HG02798 (cell line): ENCODE measurements at regions not wholly inside any gene's neighbourhood (a gene's known extent, or its start where the extent isn't known, plus 50 kb on each side); places are given as distances from the start of the nearest gene placed in this dataset.

ENCODE experiments used
- ATAC-seq: cut with Tn5 transposase; IDR thresholded peaks from one replicate; pipeline ENCODE4 v1.9.1; 2021; ENCODE audit warnings: mild to moderate bottlenecking; ENCODE audit not compliant: unreplicated experiment, poor library complexity

- no peak for ATAC-seq
These were observed 311.0 kb downstream of the GABRB2 start for GRCh38 chr5:161235569-161235968.

GRCh38 chr5:161233553-161233952 is 313.0 kb downstream of the GABRB2 start:
- no peak for ATAC-seq

GRCh38 chr5:161230221-161230620 is 316.3 kb downstream of the GABRB2 start:
- no peak for ATAC-seq

GRCh38 chr5:161219816-161220215 is 326.7 kb downstream of the GABRB2 start:
- ATAC-seq, result no peak

DNA sequence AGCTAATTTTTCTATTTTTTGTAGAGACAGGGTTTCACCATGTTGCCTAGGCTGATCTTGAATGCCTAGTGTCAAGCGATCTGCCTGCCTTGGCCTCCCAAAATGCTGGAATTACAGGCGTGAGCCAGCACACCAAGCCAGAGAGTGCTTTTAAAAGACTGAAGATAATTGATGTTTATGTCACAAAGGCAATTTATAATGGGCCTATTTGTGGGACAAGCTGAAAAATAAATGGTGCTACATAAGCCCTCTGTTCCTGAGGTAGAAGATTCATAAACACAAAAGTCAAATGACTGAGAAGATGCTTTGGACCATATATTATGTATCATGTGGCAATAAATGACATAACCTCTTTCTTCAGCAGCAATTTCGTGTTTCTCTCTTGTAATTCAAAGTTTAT is 329.6 kb downstream of the GABRB2 start:
- ATAC-seq, result no peak

- no peak for ATAC-seq
These were observed 334.3 kb downstream of the GABRB2 start for GRCh38 chr5:161212123-161212712.

- ATAC-seq, result no peak
These were observed 345.0 kb downstream of the GABRB2 start for GRCh38 chr5:161201558-161201957.

- ATAC-seq, result no peak
These were observed 338.8 kb upstream of the ATP10B start for GRCh38 chr5:161190778-161191177.

GRCh38 chr5:161190086-161190485 is 338.1 kb upstream of the ATP10B start:
- no peak for ATAC-seq

DNA sequence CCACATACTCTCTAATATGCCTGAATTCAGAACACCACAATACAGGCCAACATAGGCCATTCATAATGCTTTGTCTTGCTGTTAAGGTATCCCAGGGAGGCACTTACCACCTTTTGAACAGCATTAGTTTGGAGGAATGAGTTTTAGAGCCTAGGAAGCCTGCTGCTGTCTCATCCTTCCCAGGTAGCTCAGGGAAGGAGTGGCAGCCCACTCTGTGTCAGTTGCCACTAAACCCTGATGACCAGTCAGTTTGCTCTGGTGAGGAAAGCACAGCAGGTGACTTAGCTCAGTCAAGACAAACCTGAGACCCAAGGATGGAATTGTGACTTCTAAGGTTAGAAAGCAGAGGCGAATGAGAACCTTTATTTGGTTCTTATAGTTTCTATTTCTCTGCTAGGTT is 337.4 kb upstream of the ATP10B start:
- no peak for ATAC-seq

- no peak for ATAC-seq
These were observed 331.5 kb upstream of the ATP10B start for GRCh38 chr5:161183559-161183958.

GRCh38 chr5:161176221-161176620 is 324.2 kb upstream of the ATP10B start:
- ATAC-seq, result no peak

- no peak for ATAC-seq
These were observed 317.8 kb upstream of the ATP10B start for GRCh38 chr5:161169776-161170175.

DNA sequence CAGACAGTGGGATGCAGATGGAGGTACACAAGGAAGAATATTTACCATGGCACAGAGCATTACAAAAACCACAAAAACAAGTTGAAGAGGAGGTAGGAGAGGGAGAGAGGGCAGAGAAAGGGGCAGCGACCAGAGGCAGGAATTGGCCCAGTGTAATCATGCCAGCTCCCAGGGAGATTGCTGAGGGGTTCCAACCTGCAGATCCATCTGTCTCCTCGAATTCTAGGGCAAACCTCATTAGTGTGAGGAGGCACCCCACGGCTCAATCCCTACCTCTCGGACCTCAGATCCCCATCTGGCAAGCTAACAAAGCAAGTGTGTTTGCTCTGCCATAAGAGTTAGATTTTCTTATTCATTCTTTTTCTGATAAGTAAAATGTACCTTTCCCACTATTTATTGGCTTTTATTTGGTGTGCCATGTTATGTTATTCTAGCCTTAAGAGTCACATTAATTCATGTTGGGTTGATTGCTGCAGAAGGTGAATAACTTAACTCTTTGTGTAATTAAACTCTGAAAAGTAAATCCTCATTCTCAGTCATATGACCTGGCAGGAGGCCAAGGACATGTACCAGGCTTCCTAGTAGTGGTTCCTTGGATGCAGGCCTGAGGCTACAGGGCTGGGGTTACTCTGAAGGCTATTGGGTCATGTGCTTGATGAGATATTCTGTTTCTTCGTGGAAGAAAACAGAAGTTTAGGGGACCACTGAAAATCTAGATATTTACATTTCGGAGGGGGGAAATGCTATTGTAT is 315.2 kb upstream of the ATP10B start:
- ATAC-seq, result no peak

DNA sequence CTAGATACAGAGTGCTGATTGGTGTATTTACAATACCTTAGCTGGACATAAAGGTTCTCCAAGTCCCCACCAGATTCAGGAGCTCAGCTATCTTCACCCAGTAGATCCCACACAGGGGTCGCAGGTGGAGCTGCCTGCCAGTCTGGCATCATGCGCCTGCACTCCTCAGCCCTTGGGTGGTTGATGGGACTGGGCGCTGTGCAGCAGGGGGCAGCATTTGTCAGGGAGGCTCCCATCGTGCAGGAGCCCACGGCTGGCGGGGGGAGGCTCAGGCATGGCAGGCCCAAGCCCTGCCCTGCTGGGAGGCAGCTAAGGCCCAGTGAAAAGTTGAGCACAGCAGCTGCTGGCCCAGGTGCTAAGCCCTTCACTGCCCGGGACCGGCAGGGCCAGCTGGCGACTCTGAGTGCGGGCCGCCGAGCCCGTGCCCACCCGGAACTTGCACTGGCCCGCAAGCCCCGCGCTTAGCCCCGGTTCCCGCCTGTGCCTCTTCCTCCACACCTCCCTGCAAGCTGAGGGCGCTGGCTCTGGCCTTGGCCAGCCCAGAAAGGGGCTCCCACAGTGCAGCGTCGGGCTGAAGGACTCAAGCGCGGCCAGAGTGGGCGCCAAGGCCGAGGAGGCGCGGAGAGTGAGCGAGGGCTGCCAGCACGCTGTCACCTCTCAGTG is 314.1 kb upstream of the ATP10B start:
- no peak for ATAC-seq

GRCh38 chr5:161157925-161158324 is 305.9 kb upstream of the ATP10B start:
- ATAC-seq, result no peak

- no peak for ATAC-seq
These were observed 303.4 kb upstream of the ATP10B start for GRCh38 chr5:161155451-161155850.

DNA sequence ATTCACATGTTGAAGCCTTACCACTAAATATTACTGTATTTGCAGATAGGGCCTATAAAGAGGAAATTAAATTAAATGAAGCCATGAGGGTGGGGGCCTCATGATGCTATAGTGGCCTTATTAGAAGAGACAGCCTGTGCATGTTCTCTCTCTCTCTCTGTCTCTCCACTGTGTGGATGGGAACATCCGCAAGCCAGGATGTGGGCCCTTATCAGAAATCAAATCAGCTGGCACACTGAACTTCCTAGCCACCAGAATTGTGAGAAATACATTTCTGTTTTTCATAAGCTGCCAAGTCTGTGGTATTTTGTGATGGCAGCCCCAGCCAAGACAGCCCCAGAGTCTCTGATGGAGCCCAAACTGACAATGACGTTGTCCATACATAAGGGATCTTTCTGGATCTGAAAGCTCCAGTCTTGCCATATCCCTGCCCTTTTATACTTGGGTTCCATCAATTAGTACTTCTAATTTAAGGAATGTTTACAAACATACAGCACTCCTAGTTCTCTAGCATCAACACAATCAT is 300.5 kb upstream of the ATP10B start:
- ATAC-seq, result no peak

DNA sequence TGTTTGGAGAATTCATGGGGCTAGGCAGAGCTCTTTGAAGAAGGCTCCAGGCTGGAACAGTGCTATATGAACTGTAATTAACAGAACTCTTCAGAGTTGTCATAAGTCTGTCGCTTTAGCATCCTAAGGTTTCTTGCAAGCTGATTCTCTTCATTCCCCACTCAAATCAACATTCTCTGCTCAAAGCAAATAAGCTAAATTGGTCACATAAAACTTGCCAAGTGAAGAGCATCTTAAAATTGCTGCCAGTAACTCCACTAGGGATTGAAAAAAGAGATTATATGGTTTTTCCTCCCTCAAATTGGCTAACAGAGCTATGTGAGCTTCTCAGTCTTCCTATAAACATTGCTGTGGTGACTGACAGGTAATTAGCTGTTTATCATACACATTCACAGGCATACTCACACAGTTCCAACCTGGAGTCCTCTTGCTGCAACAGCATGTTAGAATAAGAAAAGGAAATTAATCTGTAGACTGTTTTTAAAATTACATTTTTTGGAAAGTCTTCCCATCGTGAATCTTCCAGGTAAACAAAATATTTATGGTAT is 298.5 kb upstream of the ATP10B start:
- ATAC-seq, result no peak

GRCh38 chr5:161149078-161149477 is 297.1 kb upstream of the ATP10B start:
- ATAC-seq, result no peak
